Adrenal gland (tissue), 5 donors: ENCODE measurements at regions not wholly inside any gene's neighbourhood (a gene's known extent, or its start where the extent isn't known, plus 50 kb on each side); places are given as distances from the start of the nearest gene placed in this dataset.

ENCODE experiments used
- CTCF ChIP-seq, 6 experiments: fragments of 450-650 bp in 4 of 6; fragments of 200-600 bp in 2 of 6; sonication (generic) in 1 of 6; IDR thresholded peaks; 1 replicate in 5 of 6; 2 replicates in 1 of 6; pipeline versions ENCODE4 v1.5.1 to v1.8.0; 2016 to 2021; ENCODE audit warnings: antibody characterized with exemption in 6 of 6, mild to moderate bottlenecking in 2 of 6, moderate library complexity in 1 of 6
- POLR2A ChIP-seq, 2 donors: fragments of 450-650 bp; IDR thresholded peaks; one replicate each; pipeline ENCODE4 v1.6.1; 2017; ENCODE audit warnings: antibody characterized with exemption in 2 of 2, mild to moderate bottlenecking in 2 of 2, moderate library complexity in 1 of 2
- donor health status: DM: no; HTN: no; CAD: no.

GRCh38 chr6:115691433-115691832 is 369.3 kb downstream of the FRK start:
- TF ChIP-seq CTCF (IDR thresholded peaks at IDR 0.05) = no peak
- no peak for TF ChIP-seq POLR2A (IDR thresholded peaks at IDR 0.05)
